ENCODE measurements at regions not wholly inside any gene's neighbourhood (a gene's known extent, or its start where the extent isn't known, plus 50 kb on each side); places are given as distances from the start of the nearest gene placed in this dataset.

DNA sequence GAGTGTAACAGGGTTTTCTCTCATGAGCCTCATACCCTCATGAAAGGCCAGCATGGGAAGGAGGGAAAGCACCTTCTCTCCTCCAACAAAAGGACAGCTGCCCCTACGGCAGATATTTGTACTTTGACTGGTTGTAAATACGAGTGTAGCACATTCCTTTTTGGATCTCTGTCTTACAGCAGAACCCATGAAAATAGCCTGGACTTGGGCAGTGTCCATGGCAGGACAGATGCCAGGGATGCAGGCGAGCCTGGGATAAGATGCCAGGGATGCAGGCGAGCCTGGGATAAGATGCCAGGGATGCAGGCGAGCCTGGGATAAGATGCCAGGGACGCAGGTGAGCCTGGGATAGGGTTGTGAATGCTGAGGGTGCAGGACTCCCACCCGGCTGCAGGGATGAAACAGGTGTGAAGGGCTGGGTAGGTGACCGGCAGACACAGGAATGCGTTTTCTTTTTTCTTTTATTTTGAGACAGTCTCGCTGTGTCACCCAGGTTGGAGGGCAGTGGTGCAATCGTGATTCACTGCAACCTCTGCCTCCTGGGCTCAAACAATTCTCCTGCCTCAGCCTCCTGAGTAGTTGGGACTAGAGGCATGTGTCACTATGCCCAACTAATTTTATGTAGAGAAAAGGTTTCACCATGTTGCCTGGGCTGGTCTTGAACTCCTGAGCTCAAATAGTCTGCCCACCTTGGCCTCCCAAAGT, 120.0 kb downstream of the BEGAIN start:
- DNase-seq (ENCODE audit: low read depth) = no peak

GRCh38 chr14:100467939-100468338, 119.3 kb downstream of the BEGAIN start:
- no peak for DNase-seq (ENCODE audit: low read depth)

DNA sequence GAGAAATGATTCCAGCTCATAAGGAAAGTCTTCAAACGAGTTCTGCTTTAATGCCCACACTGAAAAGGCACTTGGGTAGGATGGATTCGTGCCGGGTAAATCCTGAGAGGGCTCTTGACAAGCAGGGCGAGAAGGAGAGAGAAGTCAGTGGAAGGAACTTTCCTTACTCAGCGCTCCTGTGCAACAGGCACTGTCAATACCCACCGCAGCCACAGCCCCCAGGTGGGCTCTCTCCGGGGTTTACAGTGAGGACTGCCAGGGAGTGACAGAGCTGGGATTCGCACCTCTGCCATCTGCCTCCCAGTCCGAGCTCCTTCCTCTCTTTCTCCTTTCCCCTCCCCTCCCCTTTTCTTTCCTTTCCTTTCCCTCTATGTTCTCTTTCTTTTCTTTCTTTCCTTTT, 118.7 kb downstream of the BEGAIN start:
- DNase-seq (ENCODE audit: low read depth) = no peak

GRCh38 chr14:100469632-100470522, 117.3 kb downstream of the BEGAIN start:
- DNase-seq (ENCODE audit: low read depth) = no peak

GRCh38 chr14:100470523-100470897, 116.7 kb downstream of the BEGAIN start:
- DNase-seq (ENCODE audit: low read depth) = no peak

DNA sequence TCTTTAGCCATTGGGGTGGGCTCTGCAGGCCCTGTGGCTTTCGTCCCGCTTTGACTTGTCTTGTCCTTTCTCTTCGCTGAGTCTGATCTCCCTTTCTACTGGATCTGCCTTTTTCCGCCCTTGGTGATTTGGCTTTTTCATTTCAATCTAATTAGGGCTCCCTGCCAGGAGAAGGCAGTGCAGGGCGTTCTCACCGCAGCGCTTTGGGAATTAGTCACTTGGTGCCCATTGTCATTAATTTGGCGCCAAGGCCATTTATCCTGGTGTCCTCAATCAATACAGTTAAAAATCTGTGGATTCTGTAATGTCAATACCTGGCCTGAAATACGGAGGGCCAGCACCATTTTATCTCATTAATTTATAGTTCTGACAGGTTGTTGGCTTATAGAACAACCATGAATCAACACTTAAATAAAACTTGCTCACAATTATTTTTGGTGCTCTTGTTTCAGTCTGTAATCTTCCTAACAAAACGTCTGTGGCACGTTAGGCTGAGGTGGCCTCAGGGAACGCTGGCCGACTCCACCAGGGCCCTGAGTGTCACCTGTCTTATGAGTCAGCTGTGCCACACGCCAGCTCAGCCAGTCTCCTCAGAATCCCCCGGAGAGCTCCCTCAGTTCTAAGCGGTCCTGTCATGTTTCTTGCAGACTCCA, 115.7 kb downstream of the BEGAIN start:
- DNase-seq (ENCODE audit: low read depth) = no peak

DNA sequence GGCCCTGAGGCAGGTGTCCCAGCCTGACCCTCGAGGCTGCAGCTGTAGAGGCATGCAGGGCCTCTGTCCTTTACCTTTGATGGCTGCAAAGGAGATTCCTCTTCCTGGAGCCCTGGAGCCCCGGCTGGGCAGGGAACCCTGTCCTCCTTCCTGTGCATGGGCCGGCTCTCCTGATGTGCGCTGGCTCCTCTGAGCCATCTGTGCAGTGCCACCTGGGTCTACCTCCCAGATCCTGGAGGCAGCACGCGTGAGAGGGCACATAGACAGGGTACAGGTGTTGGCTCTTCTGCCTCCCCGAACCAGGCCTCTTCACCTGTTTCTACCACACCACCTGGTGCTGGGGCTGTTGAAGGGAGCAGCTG, 115.1 kb downstream of the BEGAIN start:
- no peak for DNase-seq (ENCODE audit: low read depth)

DNA sequence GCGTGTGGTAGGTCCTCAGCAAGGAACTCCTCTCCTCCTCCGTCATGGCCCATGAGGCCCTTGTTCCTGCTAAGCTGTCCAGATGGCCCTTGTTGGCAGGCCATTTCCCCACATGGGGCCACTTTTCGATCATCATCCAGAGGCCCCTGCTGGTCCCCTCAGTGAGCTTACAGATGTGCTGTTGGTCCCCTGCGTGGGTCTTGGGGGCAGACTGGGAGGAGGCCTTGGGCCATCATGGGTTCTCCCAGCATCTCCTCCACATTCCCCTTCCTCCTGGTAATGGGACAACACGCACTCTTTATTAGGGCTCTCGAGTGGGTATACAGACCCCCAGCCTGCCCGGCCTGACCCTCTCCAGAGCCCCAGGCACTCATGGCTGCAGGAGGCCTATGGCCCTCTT, 114.7 kb downstream of the BEGAIN start:
- DNase-seq (ENCODE audit: low read depth) = no peak

- no peak for DNase-seq (ENCODE audit: low read depth)
These were observed 114.0 kb downstream of the BEGAIN start for GRCh38 chr14:100473249-100473648.

- DNase-seq (ENCODE audit: low read depth) = no peak
These were observed 113.0 kb downstream of the BEGAIN start for GRCh38 chr14:100474196-100474595.

- no peak for DNase-seq (ENCODE audit: low read depth)
These were observed 111.9 kb downstream of the BEGAIN start for GRCh38 chr14:100475268-100475667.

DNA sequence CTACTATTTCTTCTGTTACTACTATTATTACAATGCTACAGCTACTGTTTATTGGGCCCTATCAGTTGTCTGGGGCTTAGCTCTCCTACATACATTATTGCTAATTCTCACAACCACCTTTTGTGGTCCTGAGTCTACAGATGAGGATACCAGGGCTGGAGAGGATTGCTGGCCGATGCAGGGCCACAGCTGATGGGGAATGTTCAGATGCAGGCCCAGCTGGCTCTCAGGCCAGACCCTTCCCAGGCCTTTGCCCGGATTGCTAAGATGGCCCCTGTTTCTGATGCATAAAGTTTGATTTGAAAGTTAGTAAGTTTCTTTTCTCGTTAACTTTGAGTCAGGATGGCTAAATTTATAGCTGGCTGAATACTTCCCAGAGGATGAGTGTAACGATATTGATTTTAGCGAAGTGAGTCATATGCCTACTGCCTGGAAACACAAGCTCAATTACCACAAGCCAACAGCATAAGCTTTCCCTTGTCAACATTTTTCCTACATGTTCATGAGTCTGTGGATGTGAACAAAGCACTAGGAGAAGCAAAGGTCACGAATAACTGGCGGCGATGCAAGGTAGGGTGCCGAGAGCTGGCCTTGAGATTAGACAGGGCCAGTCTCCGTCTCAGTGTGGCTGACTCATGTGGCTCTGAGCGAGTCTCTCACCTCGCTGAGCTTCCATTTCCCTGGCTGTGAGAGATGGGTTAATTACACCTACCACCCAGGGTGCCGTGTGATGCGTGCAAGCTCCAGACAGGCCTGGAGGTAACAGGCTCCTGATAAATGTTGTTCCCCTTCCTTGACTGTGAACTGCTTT, 111.0 kb downstream of the BEGAIN start:
- peak; percentile 98 for DNase-seq (ENCODE audit: low read depth)

DNA sequence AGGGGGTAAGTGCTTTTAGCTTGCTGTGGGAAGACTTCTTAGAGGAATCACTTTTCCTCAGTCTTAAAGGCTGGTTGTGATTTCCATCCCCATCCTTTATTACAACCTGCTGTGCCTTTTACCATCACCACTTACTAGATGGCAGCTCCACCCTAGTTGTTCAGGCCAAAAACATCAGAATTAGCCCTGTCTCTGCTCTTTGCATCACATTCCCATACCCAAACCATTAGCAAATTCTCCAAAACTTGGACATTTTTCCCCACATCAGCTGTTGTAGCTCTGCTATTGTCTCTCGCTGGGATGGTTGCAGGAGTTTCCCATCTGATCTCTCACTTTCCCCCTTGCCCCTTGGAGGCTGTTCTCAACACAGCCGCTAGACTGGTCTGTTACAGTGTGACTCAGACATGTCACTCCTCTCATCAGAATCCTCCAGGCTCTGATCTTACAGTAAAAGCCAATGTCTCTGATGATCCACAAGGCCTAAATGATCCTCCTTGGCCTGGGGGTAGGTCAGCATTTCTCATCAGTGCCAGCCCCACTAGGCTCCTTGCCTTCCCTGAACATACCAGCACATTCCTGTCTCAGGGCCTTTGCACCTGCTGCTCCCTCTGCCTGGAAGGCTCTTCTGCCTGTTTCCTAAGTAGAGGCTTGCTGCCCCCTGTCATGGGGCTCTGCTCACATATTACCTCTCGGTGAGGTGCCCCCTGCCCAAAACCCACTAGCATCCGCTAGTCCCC, 102.5 kb downstream of the BEGAIN start:
- DNase-seq (ENCODE audit: low read depth) = no peak

- DNase-seq (ENCODE audit: low read depth) = peak; percentile 25
These were observed 101.0 kb downstream of the BEGAIN start for GRCh38 chr14:100486025-100486828.
